ENCODE measurements at regions not wholly inside any gene's neighbourhood (a gene's known extent, or its start where the extent isn't known, plus 50 kb on each side); places are given as distances from the start of the nearest gene placed in this dataset.
"Not testable (repeated sequence)": the region's sequence is repeated elsewhere in the genome, so short reads cannot be mapped to it uniquely, and the experiment has no call there.

DNA sequence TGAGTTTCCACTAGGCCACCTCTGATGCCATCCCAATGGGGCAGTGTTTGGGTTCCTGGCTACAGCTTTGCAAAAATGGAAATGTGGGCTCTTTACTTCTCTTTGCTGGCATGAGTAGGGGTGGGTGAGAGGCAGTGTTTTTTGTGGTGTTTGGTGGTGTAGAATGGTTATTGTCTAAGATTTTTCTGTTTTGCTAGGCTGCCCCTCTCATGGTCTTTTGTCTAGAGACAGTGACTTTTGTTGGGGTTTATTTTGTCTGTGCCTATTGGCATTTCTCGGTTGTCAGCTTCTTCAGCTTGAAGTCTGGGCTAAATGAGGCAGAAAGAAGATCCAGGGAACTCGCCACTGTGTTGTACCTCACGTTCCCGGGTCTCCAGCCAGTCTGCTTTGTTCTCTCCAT, 112.1 kb downstream of the CENPF start:
- no peak for DNase-seq

DNA sequence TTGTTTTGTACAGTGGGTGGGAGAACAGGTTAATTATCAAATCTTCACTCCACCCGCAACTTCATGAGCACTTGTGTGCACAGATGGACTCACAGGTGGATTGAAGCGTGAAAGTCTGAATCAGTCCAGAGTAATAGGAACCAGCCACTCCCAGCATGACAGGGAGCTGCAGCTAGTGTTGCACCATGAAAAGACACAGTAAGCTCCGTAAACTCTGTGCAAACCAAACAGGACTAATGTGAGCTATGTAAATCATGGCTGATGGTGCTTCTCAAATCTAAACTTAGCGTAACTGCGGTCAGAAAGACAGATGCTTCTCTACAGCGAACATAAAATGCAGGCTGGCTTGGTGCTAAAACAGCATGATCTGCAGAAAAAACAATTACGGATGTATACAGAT, 114.4 kb downstream of the CENPF start:
- DNase-seq, result no peak

DNA sequence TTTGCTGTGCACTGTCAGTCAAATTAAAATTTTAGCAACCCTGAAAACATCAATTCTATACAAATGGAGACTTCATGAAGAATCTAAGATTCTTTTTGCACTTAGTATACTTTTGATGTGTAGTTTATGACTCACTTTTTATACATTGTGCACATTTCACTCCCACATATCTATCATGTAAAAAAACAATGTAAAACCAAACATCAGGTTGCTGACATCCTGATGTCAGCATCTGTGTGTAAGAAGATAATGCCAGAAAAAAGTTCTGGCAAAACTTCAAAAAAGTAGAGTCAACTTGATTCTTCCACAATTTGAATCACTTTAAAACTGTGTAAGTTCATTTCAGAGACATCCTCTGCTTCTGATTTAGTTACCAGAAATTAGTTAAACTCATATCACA, 115.7 kb downstream of the CENPF start:
- no peak for DNase-seq

DNA sequence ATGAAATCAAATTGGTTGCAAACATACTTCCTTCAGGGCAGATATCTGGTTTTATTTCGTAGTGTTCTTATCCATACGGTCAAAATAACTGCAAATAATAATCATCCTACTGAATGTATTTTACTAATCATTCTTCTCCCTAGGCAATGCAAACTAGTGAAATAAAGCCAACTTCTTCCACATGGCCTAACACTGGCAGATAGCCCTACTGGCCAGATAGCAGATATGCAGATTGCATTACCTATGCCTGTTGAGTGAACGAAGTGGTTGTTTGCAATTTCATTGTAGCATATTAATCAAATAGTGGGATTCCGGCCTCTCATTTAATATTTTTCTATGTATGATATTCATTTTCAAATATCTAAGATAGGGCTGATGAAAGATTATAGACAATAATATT, 116.2 kb downstream of the CENPF start:
- no peak for DNase-seq

DNA sequence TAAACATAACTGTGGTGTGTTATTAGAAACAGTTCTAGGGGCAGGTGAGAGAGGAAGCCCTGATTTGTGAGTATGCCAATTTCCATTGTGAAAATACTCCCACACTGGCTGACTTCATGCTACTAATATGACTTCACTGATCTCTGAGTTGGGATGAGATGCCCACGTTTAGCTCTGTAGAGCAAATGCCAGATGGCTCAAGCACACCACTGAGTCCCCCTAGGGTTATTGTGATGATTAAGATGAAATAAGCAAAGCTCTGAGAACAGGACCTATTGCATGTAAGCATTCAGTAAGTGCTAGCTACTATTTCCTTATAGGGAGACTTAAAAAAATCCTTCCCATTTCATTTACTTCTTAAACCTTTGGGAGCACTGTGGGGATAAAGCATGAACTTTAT, 117.6 kb downstream of the CENPF start:
- DNase-seq, result no peak

DNA sequence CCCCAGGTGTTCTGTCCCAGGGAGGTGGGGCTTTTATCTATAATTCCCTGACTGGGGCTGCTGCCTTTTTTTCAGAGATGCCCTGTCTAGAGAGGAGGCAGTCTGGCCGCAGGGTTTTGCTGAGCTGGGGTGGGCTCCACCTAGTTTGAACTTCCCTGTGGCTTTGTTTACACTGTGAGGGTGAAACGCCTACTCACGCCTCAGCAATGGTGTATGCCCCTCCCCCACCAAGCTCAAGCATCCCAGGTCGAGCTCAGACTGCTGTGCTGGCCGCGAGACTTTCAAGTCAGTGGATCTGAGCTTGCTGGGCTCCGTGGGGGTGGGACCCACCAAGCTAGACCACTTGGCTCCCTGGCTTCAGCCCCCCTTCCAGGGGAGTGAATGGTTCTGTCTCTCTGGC, 124.3 kb downstream of the CENPF start:
- DNase-seq, result no peak

DNA sequence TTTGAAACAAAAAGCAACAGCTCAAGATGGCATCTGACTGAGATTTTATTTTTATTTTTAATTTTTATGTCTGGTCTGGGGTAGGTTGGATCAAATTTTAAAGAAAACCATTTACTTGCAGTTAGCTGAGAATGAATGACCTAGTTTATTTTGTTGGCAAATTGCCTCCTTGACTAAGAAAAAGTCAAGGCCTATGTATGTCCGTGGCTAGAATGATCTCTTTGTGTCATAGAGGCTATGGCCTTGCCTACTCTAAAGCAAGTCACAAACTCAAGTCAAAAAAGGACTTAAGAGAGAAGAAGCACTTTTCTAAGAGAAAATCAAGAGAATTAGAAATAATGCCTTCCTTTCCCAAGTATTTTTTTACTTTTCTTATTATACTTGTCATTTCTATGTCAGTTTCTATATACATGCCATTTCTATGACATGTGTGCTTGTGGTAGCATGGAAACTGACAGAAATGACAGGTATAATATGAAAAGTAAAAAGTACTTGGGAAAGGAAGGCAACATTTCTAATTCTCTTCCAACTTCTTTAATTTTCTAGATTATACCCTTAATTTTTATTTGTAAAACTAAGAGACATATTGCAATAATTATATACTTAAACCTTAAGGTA, 136.7 kb downstream of the CENPF start:
- DNase-seq, result no peak

DNA sequence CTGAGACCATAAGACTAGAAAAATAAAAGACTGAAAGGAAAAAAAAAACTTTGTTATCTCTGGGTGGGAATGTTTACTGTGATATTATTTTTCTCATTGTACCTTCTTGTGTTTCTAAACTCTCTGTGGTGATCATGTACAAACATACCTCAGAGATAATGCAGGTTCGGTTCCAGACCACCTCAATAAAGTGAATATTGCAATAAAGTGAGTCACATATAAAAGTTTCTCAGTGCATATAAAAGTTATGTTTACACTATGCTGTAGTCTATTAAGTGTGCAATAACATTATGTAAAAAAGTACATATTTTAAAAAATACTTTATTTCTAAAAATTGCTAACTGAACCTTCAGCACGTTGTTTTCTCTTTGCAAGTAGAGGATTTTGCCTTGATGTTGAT, 137.5 kb downstream of the CENPF start:
- no peak for DNase-seq

DNA sequence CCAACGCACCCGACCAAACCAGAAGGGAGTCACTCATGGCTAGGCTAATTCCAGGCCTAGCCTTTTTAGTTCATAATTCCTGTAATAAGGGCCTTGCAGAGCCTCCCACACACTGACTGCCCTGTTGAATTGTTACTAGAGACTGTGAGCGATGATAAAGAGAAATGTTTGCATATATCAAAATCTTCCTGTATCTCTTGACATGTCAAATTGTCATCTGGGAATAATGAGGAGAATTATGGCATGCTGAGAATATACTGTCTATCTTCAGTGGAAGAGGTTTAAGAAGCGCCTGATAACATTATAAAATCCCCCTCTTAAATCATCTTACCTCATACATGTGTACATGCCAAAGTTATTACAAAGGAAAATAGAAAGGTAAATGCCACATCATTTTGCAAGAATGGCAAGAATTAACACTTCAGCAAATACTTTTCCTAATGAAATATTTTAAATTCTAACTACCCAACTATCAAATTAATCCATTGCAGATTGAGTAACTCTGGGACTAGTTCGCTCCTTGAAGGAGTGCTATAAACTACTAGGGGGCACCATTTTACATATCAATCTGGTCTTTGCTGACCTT, 144.1 kb downstream of the CENPF start:
- no peak for DNase-seq

DNA sequence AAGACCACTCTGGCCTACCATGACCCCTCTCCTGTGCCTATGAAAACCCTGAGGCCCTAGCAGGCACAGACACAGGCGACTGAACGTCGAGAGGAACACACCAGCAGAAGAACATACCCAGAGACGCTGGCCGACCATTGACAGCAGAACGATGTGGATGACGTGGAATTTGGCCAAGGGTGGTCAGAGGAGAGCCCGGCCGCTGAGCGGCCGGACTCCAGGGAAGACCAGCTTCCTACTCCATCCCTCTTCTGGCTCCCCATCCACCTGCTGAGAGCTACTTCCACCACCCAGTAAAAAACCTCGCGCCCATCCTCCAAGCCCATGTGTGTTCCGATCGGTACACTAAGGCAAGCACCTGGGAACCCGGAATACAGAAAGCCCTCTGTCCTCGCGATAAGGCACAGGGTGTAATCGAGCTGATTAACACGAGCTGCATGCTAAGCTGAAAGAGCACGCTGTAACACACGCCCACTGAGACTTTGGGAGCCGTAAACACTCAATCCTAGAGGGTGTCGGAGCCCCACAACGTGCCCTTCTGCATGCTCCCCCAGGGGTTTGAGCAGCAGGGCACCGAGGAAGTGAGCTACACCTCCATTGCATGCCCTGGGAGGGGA, 150.3 kb downstream of the CENPF start:
- DNase-seq, result no peak

DNA sequence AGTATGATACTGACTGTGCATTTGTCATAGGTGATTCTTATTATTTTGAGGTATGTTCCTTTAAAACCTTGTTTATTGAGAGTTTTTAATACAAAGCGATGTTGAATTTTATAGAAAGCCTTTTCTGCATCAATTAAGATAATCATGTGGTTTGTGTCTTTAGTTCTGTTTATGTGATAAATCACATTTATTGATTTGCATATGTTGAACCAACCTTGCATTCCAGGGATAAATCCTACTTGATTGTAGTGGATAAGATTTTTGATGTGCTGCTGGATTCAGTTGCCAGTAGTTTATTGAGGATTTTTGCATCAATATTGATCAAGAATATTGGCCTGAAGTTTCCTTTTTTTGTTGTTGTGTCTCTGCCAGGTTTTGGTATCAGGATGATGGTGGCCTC, 158.0 kb downstream of the CENPF start:
- DNase-seq, result no peak

DNA sequence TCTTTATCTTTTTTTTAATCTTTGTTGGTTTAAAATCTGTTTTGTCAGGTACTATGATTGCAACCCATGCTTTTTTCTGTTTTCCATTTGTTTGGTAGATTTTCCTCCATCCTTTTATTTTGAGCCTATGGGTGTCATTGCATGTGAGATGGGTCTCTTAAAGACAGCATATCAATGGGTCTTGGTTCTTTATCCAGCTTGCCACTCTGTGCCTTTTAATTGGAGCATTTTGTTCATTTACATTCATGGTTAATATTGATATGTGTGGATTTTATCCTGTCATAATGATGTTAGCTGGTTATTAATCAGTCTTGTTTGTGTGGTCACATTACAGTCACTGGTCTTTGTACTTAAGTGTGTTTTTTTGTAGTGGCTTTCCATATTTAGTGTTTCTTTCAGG, 159.9 kb downstream of the CENPF start:
- no peak for DNase-seq

DNA sequence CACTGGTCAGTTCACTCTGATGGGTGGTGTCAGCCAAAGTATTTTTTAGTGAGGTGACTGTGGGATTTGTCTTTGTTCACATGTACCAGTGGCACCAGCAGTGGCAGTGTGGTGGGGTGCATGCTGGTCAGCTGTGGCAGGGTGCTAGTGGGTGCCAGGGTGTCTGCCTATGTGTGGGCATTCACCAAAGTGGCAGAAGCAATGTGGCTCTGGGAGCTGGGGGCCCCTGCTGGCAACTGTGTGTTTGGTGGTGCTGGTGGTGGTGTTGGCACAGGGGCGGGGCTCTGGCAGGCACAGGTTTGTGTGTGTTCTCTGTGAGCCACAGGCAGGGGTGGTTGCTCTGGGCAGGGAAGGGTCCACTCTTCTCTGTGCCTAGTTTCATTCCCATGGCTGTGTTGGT, 161.5 kb downstream of the CENPF start:
- DNase-seq, result no peak

DNA sequence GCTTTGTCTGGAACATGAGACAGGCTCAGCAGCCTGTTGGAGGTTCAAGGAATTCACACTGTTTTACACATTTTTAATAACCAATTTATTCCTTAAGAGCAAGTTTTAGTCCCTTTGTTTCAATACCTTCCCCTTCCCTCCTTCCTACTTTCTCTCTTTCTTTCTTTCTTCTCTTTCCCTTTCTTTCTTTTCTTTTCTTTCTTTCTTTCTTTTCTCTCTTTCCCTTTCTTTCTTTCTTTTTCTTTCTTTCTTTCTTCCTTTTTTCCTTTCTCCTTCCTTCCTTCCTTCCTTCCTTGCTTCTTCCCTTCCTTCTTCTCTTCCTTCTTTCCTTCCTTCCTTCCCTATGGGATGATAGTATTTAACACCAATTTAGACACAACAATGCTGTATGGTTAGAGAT, 164.2 kb downstream of the CENPF start:
- no peak for DNase-seq

DNA sequence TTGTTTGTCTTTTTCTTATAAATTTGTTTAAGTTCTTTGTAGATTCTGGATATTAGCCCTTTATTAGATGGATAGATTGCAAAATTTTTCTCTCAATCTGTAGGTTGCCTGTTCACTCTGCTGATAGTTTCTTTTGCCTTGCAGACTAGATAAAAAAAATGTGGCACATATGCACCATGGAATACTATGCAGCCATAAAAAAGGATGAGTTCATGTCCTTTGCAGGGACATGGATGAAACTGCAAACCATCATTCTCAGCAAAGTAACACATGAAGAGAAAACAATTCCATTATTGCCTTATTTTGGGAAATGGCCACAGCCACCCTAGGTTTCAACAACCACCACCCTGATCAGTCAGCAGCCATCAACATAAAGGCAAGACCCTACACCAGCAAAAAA, 166.7 kb downstream of the CENPF start:
- not testable (repeated sequence) for DNase-seq

DNA sequence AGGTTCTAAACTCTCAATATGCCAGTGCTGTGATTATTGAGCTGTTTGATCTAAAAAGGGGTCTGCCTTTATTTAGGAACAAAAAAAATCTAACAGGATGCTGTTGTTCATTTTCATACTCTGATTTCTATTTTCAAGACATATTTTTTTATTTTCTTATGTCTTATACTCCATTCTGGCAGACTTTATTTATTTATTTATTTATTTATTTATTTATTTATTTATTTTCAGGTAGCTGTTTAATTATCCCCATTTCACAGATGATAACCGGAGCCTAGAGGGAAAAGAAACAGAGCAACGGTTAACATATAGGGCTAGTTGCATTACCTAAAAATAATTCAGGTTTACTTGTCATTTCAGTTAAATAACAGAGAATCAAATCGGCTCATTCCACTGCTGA, 174.4 kb downstream of the CENPF start:
- DNase-seq, result no peak

DNA sequence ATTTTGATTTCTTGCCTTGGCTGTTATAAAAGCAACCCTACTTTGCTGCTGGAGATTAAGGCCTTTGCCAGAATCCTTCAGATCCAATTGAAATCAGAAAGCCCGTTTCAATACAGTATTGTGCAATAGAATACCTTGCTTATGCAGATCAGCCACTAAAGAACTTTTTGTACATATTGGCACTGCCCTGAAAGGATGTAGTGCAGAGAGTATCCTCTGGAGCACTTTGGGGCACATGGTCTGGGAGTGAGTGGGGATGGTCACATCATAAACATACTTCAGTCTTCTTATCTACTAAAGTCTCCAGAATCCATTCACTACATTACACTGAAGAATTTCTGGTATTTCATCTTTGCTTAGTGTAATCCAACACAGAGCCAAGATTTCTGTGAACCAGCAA, 189.0 kb downstream of the CENPF start:
- no peak for DNase-seq

DNA sequence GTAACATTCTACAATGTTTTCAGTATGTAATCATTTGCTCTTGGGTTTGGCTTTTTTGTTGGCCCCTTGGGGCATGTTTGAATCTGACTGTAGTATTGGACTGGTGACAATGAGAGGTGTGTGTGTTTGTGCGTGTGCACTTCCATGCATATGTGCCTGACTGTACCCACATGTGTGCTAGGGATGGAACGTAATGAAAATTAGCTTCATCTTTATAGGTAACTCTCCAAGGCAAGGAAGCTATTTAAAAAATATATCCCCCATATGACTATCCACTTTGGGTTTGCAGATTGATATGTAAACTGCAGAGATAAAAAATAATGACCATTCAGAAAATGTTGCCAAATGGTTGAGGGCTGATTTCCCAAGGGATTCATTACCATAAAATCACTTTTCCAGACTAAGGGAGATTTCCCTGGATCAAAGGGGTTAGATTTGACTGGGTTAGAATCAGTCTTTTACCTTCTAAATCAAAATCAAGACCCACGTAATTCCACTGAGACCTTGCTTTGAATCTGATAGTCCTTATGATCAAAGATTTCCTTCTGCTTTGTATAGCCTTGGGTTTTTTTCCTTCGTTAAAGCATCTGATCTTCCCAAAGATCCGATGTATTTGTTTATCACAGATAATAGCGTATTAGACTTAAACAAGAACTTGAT, 189.7 kb downstream of the CENPF start:
- DNase-seq, result no peak

DNA sequence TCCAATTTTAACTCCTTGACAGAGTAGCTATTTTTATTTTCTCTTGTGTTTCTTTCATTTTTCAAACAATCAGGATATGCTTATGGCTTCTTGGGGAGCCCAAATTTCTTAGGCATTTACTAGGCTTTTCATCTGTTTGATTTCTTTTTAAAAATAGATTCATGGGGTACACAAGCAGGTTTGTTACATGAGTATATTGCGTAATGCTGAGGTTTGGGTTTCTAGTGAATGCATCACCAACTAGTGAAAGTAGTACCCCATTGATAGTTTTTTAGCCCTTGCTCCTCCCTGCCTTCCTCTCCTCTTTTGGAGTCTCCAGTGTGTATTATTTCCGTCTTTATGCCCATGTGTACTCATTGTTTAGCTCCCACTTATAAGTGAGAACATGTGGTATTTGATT, 190.7 kb downstream of the CENPF start:
- DNase-seq, result no peak

DNA sequence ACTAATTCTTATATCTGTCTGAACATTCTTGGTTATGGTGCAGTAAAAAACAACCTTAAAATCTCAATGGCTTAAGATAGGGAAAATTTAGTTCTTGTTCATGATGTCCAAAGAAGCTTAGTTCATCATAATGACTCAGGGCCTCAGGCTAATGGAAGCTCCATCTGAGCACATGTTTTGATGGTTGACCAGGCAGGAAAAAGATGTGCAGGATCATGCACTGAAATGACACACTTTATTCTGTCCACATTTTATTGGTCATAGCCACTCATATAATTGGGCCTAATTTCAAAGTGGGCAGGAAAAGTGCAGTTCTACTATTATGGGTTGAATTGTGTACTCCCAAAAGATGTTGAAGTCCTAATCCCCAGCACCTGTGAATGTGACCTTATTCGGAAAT, 198.2 kb downstream of the CENPF start:
- DNase-seq, result no peak

DNA sequence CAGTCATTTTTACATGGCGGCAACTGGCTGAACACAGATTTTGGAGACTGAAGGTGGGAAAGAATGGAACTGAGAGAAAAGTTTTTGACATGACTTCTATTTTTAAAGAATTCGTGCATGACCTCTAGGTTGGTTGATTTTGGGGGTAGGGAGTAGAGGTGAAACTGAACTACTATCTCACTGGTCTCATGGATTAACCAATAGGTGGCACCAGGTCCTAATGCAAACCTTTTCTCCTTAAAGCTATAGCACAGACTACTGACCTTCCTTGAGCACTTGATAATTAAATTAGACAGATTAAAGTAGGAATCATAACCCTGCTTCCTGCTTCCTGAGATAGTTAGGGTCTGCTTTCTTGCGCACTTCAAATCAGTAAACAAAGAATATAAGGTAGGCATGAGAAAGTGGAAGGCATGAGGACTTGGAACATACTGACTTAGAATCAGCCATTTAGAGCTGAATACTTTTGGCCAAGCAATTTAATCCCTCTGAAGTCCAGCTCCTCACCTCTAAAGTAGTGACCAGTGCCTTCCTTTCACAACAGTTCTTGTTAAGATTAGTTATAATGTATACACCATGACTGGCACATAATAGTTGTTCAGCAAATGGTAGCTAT, 206.0 kb downstream of the CENPF start:
- no peak for DNase-seq

DNA sequence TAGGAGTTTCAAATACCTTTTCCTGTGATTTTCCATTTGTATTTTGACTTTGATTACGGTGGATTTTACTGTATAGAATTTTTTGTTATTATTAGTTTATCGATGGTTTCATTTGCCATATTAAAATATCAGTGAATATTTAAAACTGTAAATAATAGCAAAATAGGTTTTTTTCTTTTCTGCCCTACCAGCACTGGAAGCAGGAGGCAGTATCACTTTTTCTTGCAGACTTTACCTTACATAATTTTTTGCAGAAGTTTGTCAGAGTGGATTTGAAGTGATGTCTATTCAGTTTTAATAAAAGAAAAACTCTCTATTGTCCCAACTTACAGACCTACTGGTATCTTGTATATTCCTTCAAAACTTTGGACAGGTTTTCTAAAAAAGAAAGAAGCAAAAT, 213.6 kb downstream of the CENPF start:
- DNase-seq, result no peak

DNA sequence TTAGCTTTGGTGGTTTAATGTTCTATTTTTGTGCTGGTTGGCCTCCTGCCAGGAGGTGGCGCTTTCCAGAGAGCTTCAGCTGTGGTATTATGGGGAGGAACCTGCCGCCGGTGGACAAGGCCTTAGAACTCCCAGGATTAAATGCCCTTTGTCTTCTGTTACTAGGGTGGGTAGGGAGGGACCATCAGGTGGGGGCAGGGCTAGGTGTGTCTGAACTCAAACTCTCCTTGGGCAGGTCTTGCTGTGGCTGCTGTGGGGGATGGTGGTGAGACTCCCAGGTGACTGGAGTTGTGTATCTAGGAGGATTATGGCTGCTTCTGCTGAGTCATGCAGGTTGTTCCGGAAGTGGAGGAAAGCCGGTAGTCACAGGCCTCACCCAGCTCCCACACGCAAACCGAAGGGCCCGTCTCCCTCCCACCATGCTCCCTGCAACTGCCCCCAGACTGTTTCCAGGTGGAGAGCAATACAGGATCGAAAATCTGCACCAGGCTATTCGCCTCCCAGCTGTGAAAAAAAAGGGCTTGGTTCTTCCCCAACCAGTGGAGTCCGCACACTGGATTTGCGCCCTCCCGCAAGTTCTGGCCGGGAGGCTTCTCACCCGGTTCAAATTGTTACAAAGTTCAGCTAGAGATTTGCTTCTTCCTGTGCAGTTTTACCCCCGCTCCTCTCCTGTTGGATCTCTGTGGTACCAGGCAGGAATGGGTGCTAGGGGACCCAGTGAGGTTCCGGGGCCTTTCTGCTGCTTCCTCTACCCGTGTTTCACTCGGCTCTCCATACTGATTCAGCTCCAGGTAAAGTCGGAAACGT, 220.5 kb downstream of the CENPF start:
- no peak for DNase-seq

Data from activated naive CD4-positive, alpha-beta T cell treated with anti-CD3 and anti-CD28 coated beads, Interleukin-2, amount 50 U/mL, for 16 hours (primary cell).